ENCODE measurements at regions not wholly inside any gene's neighbourhood (a gene's known extent, or its start where the extent isn't known, plus 50 kb on each side); places are given as distances from the start of the nearest gene placed in this dataset.

DNA sequence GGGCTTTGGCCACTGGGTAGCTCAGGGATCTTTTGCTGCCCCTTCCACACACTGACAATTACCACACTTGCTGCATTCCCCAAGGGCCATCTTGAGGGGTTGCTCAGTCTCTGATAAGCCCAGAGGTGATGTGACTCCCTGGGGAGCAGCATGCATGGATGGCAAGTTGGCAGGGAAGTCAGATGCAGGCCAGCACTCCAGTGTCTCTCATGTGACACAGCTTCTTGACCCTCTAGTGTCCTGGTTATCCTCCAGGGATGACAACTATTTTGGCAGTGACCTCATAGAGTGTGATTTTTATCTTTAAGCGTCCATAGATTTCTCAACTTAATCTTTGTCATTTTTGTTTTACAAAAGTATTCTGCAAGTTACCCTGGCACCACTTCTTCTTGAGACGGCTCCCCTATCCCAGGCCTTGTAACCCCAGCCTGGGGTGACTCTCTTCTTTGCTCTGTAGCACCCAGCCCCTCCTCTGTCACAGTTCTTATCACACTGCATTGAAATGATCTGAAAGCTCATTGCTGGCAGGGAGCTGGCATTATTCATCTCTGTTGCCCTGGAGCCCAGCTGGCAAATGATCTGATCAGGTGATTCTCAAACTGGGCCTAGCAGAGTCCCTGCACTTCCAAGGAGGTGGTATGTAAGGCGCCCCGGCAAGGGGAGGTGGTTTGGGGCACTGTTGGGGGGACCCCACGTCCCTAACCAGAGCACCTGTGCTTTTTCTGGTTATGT lies 72.6 kb downstream of the TENT5C start:
- no peaks in the 10 kb centered on the region for H3K36me3 ChIP-seq
- peak; percentile 52 to 70 (median 67) for ATAC-seq
- TF ChIP-seq POLR2A (IDR thresholded peaks at IDR 0.05), result no peak
- TF ChIP-seq, protein P1, sequence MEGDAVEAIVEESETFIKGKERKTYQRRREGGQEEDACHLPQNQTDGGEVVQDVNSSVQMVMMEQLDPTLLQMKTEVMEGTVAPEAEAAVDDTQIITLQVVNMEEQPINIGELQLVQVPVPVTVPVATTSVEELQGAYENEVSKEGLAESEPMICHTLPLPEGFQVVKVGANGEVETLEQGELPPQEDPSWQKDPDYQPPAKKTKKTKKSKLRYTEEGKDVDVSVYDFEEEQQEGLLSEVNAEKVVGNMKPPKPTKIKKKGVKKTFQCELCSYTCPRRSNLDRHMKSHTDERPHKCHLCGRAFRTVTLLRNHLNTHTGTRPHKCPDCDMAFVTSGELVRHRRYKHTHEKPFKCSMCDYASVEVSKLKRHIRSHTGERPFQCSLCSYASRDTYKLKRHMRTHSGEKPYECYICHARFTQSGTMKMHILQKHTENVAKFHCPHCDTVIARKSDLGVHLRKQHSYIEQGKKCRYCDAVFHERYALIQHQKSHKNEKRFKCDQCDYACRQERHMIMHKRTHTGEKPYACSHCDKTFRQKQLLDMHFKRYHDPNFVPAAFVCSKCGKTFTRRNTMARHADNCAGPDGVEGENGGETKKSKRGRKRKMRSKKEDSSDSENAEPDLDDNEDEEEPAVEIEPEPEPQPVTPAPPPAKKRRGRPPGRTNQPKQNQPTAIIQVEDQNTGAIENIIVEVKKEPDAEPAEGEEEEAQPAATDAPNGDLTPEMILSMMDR (IDR thresholded peaks at IDR 0.05), result no peak
- peaks cover 3 to 72% (median 23%) of the 10 kb centered on the region in 12 donors for H3K4me1 ChIP-seq
- peak overlapping the region in 4 of 12 donors; percentile 6 to 30 (median 17) for H3K4me3 ChIP-seq
- WGBS, 4 donors, result 40 to 58% (median 43%) methylated on average over 5 of the region's 5 CpGs
- DNase-seq, result peak in 4 of 5 donors; percentile 40 to 77 (median 57)
- H3K27me3 ChIP-seq, result no peaks in the 10 kb centered on the region
- peak overlapping the region in 11 of 12 donors; percentile 59 to 93 (median 83) for H3K27ac ChIP-seq
- intact Hi-C loops (cut with DNase I), result loop anchor here in 4 of 10 donors (10.0 kb wide), 2 partner anchors 76 to 144 kb away; no protein-coding TSS in a partner anchor
- H3K9me3 ChIP-seq, result no peaks in the 10 kb centered on the region

DNA sequence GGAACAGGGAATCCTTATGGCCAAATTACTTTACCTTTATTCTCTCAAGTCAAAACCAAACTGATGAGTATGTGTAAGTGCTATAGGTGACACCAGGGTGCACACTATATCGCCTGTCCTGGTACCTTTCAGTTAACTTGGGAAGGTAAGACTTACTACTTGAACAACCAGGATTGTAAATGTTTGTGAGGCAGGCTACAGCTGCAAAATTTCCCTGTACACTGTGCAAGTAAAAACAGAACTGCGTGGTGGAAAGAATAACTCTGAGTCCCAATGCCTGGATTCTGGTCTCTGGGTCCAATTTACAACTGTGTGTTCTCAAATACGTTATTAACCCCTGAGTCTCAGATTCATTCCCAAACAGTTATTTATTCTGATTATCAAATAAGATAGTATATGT lies 73.5 kb downstream of the TENT5C start:
- Histone ChIP-seq H3K4me3 (no peak overlapping the region), H3K27ac (peak overlapping the region in 10 of 12 donors; percentile 65 to 93 (median 84)), H3K9me3 (no peaks in the 10 kb centered on the region), H3K27me3 (no peaks in the 10 kb centered on the region), H3K36me3 (no peaks in the 10 kb centered on the region), H3K4me1 (peaks cover 3 to 80% (median 22%) of the 10 kb centered on the region in 12 donors)
- 39 to 61% (median 47%) methylated on average over 3 of the region's 3 CpGs for WGBS, 4 donors
- intact Hi-C loops (cut with DNase I), result loop anchor here in 4 of 10 donors (10.0 kb wide), 2 partner anchors 76 to 144 kb away; no protein-coding TSS in a partner anchor
- DNase-seq (no peak), ATAC-seq (no peak)
- TF ChIP-seq, protein P1 (IDR thresholded peaks at IDR 0.05), result no peak
- TF ChIP-seq POLR2A (IDR thresholded peaks at IDR 0.05), result no peak

- H3K9me3 ChIP-seq, result no peaks in the 10 kb centered on the region
- ATAC-seq, result no peak
- no peak overlapping the region for H3K4me3 ChIP-seq
- H3K36me3 ChIP-seq, result no peaks in the 10 kb centered on the region
- no peak for DNase-seq
- peaks cover 3 to 80% (median 21%) of the 10 kb centered on the region in 12 donors for H3K4me1 ChIP-seq
- no peak for TF ChIP-seq POLR2A (IDR thresholded peaks at IDR 0.05)
- WGBS, 4 donors, result 55 to 65% (median 59%) methylated on average over 4 of the region's 4 CpGs
- intact Hi-C loops (cut with DNase I), result loop anchor here in 5 of 10 donors (5.0 to 10.0 kb wide), 3 partner anchors 72 to 145 kb away; no protein-coding TSS in a partner anchor
- peak overlapping the region in 9 of 12 donors; percentile 65 to 93 (median 84) for H3K27ac ChIP-seq
- no peaks in the 10 kb centered on the region for H3K27me3 ChIP-seq
Measured at GRCh38 chr1:117679868-117680267, 74.0 kb downstream of the TENT5C start.

- Histone ChIP-seq H3K4me3 (no peak overlapping the region), H3K9me3 (no peaks in the 10 kb centered on the region), H3K27ac (peak overlapping the region in 9 of 12 donors; percentile 59 to 94 (median 89)), H3K36me3 (no peaks in the 10 kb centered on the region), H3K27me3 (no peaks in the 10 kb centered on the region), H3K4me1 (peaks cover 3 to 79% (median 21%) of the 10 kb centered on the region in 12 donors)
- no peak for ATAC-seq
- no peak for TF ChIP-seq POLR2A (IDR thresholded peaks at IDR 0.05)
- TF ChIP-seq, protein P1 (IDR thresholded peaks at IDR 0.05), result no peak
- intact Hi-C loops (cut with DNase I), result loop anchor here in 2 of 10 donors (5.0 to 10.0 kb wide), 2 partner anchors 72 to 74 kb away; no protein-coding TSS in a partner anchor
- no peak for DNase-seq
- WGBS, 4 donors, result 83 to 91% (median 86%) methylated on average over 9 of the region's 9 CpGs
Measured at GRCh38 chr1:117680316-117681002, 74.6 kb downstream of the TENT5C start.

Measured in heart left ventricle (tissue), 16 donors.